NK-92 (cell line): ENCODE measurements at regions not wholly inside any gene's neighbourhood (a gene's known extent, or its start where the extent isn't known, plus 50 kb on each side); places are given as distances from the start of the nearest gene placed in this dataset.

ENCODE experiments used
- DNase-seq: peaks from one replicate; lab custom pipeline; 2025; ENCODE audit not compliant: unreplicated experiment; lab: John Stamatoyannopoulos, UW

DNA sequence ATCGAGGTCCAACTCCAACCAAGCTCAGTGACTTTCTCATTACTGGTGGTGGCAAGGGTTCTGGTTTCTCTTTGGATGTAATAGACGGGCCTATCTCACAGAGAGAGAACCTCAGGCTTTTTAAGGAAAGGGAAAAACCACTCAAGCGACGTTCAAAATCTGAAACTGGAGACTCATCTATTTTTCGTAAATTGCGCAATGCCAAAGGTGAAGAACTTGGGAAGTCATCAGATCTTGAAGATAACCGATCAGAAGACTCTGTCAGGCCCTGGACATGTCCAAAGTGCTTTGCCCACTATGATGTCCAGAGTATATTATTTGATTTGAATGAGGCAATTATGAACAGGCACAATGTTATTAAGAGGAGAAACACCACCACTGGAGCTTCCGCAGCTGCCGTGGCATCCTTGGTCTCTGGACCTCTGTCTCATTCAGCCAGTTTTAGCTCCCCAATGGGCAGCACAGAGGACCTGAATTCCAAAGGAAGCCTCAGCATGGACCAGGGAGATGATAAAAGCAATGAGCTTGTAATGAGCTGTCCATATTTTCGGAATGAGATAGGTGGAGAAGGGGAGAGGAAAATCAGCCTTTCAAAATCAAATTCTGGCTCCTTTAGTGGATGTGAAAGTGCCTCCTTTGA, 343.5 kb upstream of the RGS6 start:
- no peak for DNase-seq

DNA sequence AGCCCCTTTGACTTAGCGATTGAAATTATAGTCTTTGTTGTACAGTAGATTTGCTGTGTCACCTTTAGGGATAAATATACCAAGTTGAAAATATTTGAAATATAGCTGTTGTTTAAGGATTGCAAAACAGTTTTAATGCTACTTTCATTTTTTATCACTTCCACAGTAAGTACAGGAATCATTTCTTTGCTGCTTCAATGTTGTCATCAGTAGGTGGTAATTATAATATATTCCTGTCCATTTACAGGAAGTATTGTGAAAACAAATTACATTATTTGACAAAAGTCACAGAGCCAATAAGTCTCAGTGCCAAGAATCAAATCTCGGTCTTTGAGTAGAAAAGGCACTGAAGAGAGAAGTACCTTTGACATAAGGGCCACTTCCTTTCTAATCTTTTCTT, 342.6 kb upstream of the RGS6 start:
- DNase-seq, result no peak

DNA sequence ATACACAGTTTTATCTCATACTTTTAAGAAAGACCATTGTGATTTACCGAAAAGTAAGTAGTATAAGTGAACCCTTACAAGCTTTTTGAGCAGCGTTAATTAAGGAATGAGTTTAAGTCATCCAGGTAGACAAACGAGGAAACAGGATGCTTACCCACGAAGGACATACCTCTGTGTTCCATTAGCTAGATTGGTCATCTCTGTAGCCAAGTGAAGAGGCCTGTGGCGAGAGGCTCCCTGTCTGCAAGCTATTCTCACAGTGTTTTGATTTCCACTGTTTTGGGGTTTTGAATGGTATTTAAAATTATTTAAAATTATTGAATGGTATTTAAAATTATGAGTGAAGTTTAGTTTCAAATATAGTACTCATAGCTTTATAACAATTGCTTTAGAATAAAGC, 342.1 kb upstream of the RGS6 start:
- DNase-seq, result no peak

DNA sequence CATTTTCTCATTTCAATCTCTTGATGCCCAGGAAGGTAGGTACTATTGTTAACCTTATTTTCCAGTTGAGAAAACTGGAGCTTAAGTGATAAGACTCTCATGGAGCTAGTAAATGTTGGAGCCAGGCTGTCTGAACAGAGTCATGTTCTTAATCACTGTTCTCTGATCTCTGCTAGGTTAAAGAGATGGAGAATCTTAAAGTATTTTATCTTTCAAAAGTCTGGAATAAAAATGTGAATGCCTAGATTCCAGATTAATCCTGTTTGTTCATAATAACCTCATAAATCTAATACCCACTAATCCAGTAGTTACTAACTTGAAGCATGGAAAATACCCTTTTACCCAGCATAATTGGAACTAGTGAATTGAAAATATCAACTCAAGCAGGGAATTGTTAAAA, 341.0 kb upstream of the RGS6 start:
- no peak for DNase-seq

DNA sequence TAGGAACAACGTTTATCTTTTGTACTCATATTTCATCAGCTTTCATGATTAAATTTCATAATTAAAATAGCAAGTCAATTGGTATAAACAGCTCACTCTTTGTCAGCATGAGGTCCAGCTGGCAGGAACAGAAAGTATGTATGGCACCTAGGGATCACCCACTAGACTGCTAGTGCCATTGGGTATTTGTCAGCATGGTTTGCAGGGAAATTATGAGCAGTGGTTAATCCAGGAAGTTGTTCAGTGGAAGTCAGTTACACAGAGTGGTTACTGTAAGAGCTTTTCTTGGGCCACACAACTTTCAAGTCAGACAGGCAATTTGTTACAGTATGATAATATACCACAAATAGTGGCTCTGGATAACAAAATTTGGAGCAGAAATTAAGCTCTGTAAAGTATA, 340.3 kb upstream of the RGS6 start:
- DNase-seq, result no peak

DNA sequence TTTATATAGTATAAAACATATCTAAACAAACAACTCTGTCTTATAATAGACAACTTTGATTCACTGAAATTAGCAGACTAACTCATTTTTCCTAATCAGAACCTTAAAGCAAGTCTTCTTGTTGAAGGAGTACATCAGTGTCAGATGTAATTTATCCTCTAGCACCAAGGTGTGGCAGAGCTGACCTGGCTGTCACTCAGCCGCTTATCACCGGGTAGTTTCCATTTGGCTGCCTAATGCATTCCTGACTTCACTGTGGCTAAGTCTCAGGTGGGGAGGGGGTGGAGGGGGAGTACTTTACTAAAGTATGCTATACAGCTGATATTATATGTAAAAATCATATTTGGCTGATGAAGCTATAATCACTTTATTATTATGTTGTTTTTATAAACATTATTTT, 339.9 kb upstream of the RGS6 start:
- DNase-seq, result no peak

DNA sequence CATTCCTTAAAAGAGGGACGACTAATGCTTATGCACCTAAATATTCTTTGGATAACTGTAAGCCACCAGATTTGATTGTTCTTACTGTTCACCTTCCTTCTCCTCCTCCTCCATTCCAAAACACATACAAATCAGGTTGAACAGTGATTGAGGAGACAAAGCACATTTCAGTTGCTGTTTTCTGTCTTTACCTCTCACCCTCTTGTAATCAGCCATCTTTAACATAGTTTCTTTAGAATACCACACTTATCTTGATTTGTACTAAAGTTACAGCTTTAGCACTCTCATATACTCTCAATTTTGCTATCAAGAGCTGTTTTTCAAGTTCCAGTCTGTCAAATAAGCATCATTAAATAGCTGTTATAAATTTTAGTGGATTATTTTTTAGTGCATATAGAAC, 338.3 kb upstream of the RGS6 start:
- no peak for DNase-seq

DNA sequence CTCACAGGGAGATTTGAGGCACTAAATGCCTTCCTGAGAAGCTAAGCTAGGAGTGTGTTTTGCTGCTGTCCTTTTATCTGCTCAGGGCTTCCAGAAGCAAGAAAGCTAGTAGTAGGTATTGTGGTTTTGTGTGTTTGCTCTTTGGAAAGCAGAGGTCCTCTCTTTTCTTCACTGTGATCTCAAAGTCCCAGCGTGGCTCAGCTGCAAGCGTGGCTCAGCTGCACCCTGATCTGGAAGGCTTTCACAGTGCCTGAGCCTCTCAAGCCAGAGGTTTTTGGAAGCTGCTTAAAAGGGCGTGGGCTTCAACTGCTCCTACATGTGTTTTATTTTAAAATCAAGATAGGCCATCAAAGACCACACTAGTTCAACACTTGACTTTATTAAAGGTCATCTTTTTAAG, 337.4 kb upstream of the RGS6 start:
- no peak for DNase-seq

DNA sequence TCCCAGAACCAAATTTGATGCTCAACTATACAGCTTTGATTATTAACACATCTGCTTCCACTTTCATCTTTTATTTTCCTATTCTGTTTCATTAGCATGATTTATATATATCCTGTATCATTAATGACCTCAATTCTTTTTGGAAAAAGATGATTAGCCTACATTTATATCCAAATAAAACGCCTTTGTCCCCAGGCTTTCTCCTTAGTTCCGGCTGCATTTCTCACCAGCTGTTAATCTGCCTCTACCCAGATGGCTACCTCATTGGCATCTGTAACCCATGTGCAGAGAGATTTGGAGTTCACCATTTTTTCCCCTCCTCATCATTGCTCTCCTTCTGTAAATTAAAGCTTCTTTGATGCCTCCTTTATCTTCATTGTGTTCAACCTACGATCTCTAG, 336.8 kb upstream of the RGS6 start:
- DNase-seq, result no peak

DNA sequence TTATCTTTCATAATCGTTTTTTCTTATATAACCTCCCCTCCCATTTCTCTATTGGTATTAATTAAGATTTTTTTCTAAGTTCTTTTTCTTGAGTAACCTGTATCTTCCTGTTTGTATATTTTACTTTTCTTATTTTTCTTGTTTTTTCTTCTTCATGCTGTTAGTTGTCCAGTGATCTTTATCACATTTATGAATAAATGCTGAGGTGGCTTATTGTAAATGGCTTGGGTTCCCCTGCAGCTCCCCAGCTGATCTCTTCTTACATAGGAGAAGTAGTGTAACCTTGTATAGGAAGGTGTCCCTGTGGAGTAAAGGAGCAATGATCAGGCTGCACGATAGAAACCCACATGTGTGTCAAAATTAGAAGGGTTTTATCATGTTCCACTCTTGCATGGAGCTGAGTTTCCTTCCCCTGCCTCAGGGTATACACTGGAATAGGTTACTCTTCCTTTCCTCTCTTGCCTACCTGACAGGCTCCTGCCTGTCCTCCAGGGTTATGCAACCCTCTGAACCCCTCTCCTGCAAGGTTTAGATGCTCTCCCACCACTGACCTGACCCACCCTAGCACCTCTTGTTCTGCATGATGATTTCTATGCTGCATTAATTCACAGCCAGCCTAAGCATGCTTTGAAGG, 334.8 kb upstream of the RGS6 start:
- no peak for DNase-seq

DNA sequence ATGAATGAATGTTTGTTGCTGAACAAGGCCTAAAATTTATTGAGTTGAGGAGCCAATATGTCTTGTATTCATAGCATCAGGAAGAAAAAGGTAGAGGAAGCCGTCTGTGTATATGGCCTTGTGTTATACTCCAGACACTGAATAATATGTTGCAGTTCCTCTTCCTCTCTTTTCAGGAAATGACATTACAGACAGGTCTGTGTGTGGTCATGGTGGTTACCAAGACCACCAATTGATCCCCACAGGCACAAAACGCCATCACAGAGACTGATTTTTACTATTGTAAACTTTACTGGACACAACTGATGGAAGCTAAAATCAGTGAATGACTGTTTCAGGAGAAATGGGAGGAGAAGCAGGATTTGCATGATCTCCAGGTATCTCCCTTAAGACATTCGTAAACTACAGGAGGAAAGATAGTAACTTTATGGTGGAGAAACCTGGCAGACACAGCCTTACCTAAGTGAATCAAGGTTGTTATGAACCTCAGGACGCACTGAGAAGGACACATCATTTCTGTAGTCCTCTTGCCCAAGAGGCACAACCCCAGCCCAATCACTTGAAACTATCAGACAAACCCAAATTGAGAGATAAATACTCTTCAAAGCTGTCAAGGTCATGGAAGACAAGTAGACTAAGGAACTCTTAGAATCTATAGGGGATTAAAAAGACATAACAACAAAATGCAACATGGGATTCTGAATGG, 334.1 kb upstream of the RGS6 start:
- no peak for DNase-seq

DNA sequence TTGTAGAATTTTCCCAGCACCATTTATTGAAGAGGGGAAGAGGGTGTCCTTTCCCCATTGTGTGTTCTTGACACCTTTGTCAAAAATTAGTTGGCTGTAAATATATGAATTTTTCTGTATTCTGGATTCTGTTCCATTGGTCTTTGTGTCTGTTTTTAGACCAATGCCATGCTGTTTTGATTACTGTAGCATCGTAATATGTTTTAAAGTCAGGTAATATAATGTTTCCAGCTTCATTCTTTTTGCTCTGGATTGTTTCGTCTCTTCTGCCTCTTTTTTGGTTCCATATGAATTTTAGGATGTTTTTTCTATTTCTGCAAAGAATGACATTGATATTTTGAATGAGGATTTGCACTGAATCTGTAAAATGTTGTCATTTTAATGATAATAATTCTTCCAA, 331.9 kb upstream of the RGS6 start:
- DNase-seq, result no peak

DNA sequence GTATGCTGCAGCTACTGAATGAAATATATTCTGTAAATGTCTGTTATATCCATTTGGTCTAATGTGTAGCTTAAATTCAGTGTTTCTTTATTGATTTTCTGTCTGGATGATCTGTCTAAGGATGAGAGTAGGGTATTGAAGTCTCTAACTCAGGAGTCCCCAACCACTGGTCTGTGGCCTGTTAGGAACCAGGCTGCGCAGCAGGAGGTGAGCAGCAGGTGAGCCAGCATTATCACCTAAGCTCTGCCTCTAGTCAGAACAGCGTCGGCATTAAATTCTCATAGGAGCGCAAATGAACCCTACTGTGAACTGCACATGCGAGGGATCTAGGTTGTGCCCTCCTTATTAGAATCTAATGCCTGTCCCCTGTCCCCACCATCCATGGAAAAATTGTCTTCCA, 329.7 kb upstream of the RGS6 start:
- DNase-seq, result no peak

DNA sequence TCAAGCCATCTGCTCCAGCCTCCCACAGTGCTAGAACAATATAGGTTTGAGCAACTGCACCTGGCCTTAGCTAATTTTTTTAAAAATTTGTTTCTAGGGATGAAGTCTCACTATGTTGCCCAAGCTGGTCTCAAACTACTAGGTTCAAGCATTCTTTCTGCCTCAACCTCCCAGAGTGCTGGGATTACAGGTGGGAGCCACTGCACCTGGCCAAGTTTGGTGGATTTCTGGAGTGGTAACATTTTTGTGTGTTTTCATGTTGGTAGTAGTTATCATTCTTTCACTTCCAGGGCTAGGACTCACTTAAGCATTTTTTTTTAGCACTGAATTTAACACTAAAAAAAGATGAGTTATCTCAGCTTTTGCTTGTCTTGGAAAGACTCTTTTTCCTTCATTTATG, 328.0 kb upstream of the RGS6 start:
- no peak for DNase-seq

DNA sequence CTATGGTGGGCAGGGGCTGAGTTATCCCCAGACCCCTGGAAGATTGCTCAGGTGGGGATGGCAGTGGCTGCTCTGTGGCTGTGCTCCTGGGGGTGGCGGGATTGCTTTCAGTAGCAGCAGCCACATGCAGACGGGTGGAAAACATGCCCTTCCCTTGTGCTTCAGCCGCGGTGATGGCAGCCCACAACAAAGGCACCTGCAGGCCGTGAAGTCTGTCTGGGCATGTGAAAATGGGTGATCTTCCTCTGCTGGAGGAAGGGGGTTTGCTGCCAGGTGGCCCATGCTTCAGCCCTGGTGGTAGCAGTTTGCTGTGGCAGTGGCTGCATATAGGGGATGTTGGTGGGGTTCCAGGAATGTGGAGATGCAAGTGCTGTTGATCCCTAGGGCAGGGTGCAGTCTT, 326.2 kb upstream of the RGS6 start:
- no peak for DNase-seq

DNA sequence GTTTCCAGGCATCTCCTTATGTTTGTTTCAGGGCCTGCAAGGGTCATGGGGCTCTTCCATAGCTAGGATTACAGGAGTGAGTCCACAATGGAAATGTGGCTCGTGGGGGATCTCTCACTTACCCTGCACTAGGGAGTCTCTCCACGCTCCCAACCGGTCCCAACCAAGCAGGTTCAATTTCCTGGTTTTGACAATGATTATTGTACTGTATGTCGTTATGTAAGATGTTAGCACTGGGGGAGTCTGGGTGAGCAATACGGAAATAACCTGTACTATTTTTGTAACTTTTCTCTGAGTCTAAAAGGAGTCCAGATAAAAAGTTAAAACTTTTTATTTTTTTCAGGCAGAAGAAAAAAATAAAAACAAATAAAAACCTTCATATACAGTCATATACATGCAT, 325.7 kb upstream of the RGS6 start:
- no peak for DNase-seq

DNA sequence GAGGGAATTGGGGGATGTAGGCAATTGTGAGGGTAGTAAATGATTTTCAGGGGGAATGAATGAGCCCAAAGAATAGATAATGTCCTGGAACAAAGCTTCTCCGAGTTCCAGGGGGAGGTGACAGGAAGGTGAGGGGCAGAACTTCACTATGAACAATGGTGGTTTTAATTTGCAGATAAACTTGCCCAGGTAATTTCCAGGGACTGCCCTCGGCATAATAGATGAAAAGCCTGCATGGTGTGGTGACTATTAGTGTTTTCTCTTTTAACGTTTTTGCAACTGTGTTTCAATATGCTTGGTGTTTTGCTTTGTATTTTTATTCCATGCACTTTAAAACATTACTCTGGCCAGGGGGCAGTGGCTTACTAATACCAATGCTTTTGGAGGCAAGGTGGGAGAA, 325.2 kb upstream of the RGS6 start:
- DNase-seq, result no peak

DNA sequence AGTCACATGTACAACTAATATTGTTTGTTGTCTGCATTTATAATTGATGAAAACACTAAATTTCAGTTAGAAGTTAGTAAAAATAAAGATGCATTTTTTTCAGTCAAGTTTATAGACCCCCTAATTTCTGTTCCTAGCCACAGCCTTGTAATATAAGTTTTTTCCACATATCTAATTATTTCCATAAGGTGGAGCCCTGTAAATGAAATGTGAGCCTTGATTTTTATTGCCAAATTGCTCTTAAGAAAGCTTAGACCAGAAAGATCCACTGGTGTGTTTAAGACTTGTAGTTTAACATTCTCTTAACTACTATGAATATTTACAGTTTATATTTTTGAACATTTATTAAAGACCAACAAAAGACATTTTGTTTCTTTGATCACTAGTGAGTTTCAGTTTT, 322.1 kb upstream of the RGS6 start:
- DNase-seq, result no peak

DNA sequence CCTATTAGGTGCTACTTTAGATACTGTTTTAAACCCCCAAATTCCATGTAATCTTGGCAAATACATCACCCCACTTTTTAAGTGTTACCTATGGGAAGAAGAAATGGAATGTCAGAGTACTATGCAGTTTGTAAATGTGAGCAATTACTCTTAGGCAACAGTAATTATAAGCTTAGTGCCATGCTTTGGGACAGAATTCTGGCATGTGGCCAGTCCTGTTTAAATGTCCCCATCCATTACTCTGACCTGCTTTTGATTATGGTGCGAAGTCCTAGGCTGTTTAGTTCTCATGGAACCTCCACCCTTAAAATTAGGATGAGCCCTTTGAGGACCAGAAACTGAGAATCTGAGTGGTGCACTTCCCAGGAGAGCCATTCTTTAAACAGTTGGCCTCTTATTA, 321.4 kb upstream of the RGS6 start:
- DNase-seq, result no peak

DNA sequence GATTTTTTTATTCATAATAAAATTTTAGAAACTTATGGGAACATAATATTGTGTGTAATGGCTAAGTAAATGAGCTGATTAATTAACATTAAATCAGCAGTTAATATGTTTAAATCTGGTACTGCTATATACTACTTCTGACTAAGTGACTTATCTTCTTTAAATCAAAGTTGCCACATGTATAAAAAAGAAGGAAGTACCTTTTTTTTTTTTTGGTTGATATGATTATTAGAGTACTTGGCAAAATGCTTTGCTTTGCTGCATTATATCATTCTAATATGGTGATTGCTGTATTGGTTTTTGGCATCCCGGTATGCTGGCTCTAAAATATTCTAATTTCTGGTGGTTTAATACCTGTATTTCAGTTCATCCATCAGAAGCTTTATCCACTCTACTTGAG, 319.1 kb upstream of the RGS6 start:
- DNase-seq, result no peak

DNA sequence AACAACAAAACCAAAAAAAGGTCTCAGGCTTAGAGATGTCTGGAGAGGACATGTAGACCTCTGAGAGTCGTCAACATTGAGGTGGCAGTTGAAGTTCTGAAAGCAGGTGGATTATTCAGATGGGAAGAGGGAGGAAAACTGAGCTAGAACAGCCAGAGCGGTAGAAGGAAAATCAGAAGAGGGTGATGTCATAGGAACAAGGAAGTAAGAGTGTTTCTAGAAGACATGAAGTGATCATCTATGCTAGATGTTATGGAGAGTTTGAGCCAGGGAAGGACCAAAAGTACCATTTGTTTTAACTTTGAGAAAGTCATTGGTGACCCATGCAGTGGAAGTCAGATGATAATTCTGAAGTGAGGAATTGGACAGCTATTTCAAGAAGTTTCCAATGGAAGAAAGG, 316.2 kb upstream of the RGS6 start:
- no peak for DNase-seq

DNA sequence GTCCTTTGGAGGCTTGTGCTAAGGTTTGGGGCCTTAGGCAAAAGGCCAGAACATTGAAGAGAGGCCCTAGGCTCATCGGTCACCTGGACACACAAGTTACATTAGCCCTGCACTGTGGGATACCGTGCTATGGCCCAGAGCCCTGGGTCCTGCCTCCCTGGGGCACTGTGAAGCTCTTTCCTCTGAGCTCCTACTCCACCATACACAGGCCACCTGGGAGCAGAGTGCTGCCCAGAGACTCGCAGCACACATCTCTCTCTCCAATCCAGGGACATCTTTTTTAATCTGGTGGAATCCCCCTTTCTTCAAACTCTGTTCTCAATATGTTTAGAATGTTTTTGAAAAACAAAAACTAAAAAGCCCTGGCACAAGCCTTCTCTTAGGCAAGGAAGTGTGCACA, 314.2 kb upstream of the RGS6 start:
- no peak for DNase-seq

DNA sequence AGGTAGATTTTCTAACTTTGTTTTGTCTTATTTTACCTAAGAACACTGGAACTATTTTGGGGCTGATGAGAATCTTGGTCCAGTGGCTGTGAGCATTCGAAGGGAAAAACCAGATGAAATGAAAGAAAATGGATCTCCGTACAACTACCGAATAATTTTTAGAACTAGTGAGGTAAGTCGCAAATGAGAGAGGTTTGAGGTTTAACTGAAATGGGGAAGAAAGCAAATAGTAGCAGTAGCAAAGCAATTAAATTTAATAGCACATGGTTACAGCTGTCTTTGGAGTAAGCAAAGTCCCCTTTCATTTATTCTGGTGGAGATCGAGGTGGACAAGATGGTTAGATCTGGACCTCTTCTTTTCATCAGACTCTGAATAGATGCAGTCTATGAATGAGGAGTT, 313.5 kb upstream of the RGS6 start:
- no peak for DNase-seq
